Right lobe of liver (tissue), 6 donors: ENCODE measurements at regions not wholly inside any gene's neighbourhood (a gene's known extent, or its start where the extent isn't known, plus 50 kb on each side); places are given as distances from the start of the nearest gene placed in this dataset.

Source experiments
- ATAC-seq, 4 donors: fragments of 200-7000 bp; cut with Tn5 transposase; one replicate each; pipeline ENCODE4 v1.9.1; 2020; ENCODE audit warnings: mild to moderate bottlenecking in 4 of 4, moderate library complexity in 4 of 4
- DNase-seq, 3 donors: peaks; one replicate each; pipeline ENCODE4 v3.0.0-alpha.2; 2020
- H3K27ac ChIP-seq, 3 donors: fragments of 200-600 bp; one replicate each; pipeline ENCODE4 v1.8.0; 2022
- H3K27me3 ChIP-seq, 2 donors: fragments of 200-600 bp; one replicate each; pipeline ENCODE4 v1.8.0; 2022
- H3K36me3 ChIP-seq, 4 donors: fragments of 200-600 bp; sonication (generic) in 1 of 4; one replicate each; pipeline versions ENCODE4 v1.5.1 to v1.8.0; 2017 to 2022; ENCODE audit warnings: control low read depth in 1 of 4
- H3K4me1 ChIP-seq, 4 donors: fragments of 200-600 bp; sonication (generic) in 1 of 4; one replicate each; pipeline versions ENCODE4 v1.5.1 to v1.8.0; 2017 to 2022; ENCODE audit warnings: control low read depth in 1 of 4
- H3K4me3 ChIP-seq, 3 donors: fragments of 200-600 bp; one replicate each; pipeline ENCODE4 v1.8.0; 2022
- H3K9me3 ChIP-seq, 4 donors: fragments of 200-600 bp; sonication (generic) in 1 of 4; one replicate each; pipeline versions ENCODE4 v1.5.1 to v1.8.0; 2017 to 2022; ENCODE audit warnings: control low read depth in 1 of 4
- CTCF ChIP-seq, 4 donors: fragments of 200-600 bp in 3 of 4; fragments of 450-650 bp in 1 of 4; IDR thresholded peaks; one replicate each; pipeline versions ENCODE4 v1.5.1 to v1.8.0; 2016 to 2022; ENCODE audit warnings: antibody characterized with exemption in 4 of 4, mild to moderate bottlenecking in 2 of 4
- POLR2A ChIP-seq: fragments of 450-650 bp; IDR thresholded peaks from one replicate; pipeline ENCODE4 v1.6.1; 2017; ENCODE audit warnings: antibody characterized with exemption, mild to moderate bottlenecking
- WGBS: methylation state at CpG from one replicate; pipeline ENCODE4 v1.1.6; 2018; ENCODE audit warnings: low coverage, low lambda C conversion rate; ENCODE audit not compliant: insufficient coverage; ENCODE audit errors: missing lambda C conversion rate; 5-methylcytosine and 5-hydroxymethylcytosine counted together
- intact Hi-C, 2 donors: fragments of 100-400 bp; cut with DNase I; formaldehyde crosslinking; loops; one replicate each; pipeline versions ENCODE4 v1.11.2 to v1.14.1; 2022
- donor health status: DM: no; HTN: yes; CAD: no.
- donor health status: DM: no; HTN: no; CAD: no.
- donor health status: DM: no; HTN: no; CAD: no.
- donor health status: DM: no; HTN: yes; CAD: no.
- donor health status: DM: no; HTN: yes; CAD: no.

- no peak for DNase-seq
Observed at GRCh38 chr1:219751870-219752507, 139.1 kb upstream of the ZC3H11B start.

GRCh38 chr1:219749370-219749769 lies 136.5 kb upstream of the ZC3H11B start:
- no peak for ATAC-seq
- no peaks in the 10 kb centered on the region for H3K9me3 ChIP-seq
- H3K4me1 ChIP-seq, result no peaks in the 10 kb centered on the region
- no peaks in the 10 kb centered on the region for H3K27me3 ChIP-seq
- no peaks in the 10 kb centered on the region for H3K36me3 ChIP-seq
- WGBS, result 50% methylated on average over 1 of the region's 2 CpGs
- DNase-seq, result no peak
- intact Hi-C loops, result no loop called here
- no peak overlapping the region for H3K4me3 ChIP-seq
- no peak for TF ChIP-seq CTCF (IDR thresholded peaks at IDR 0.05)
- H3K27ac ChIP-seq, result no peak overlapping the region

More at GRCh38 chr1:219751870-219752507, 139.1 kb upstream of the ZC3H11B start:
- Histone ChIP-seq H3K27me3 (no peaks in the 10 kb centered on the region), H3K4me1 (no peaks in the 10 kb centered on the region), H3K36me3 (no peaks in the 10 kb centered on the region), H3K4me3 (no peak overlapping the region), H3K9me3 (no peaks in the 10 kb centered on the region), H3K27ac (no peak overlapping the region)
- ATAC-seq, result no peak
- intact Hi-C loops, result no loop called here
- no peak for TF ChIP-seq CTCF (IDR thresholded peaks at IDR 0.05)
- no peak for TF ChIP-seq POLR2A

GRCh38 chr1:219746141-219746540 lies 133.2 kb upstream of the ZC3H11B start:
- no peaks in the 10 kb centered on the region for H3K27me3 ChIP-seq
- no peak overlapping the region for H3K27ac ChIP-seq
- intact Hi-C loops, result no loop called here
- no peaks in the 10 kb centered on the region for H3K36me3 ChIP-seq
- DNase-seq (no peak), ATAC-seq (no peak)
- no peaks in the 10 kb centered on the region for H3K4me1 ChIP-seq
- WGBS, result 100% methylated on average over 2 of the region's 2 CpGs
- TF ChIP-seq POLR2A, result no peak
- H3K9me3 ChIP-seq, result no peaks in the 10 kb centered on the region
- no peak overlapping the region for H3K4me3 ChIP-seq

- 45% methylated on average over 3 of the region's 3 CpGs for WGBS
- no peak for ATAC-seq
- DNase-seq, result no peak
- Histone ChIP-seq H3K9me3 (no peaks in the 10 kb centered on the region), H3K27ac (no peak overlapping the region), H3K4me3 (no peak overlapping the region), H3K27me3 (no peaks in the 10 kb centered on the region), H3K4me1 (no peaks in the 10 kb centered on the region), H3K36me3 (no peaks in the 10 kb centered on the region)
- TF ChIP-seq CTCF (IDR thresholded peaks at IDR 0.05), result no peak
- TF ChIP-seq POLR2A, result no peak
- intact Hi-C loops, result no loop called here
Observed at GRCh38 chr1:219744652-219745469, 132.0 kb upstream of the ZC3H11B start.
